HG03045 (cell line): ENCODE measurements at regions not wholly inside any gene's neighbourhood (a gene's known extent, or its start where the extent isn't known, plus 50 kb on each side); places are given as distances from the start of the nearest gene placed in this dataset.
"Not testable (repeated sequence)": the region's sequence is repeated elsewhere in the genome, so short reads cannot be mapped to it uniquely, and the experiment has no call there.

Source experiments
- ATAC-seq: cut with Tn5 transposase; IDR thresholded peaks from one replicate; pipeline ENCODE4 v1.9.1; 2021; ENCODE audit warnings: mild to moderate bottlenecking, moderate library complexity; ENCODE audit not compliant: unreplicated experiment

GRCh38 chrX:19229896-19230295 is 107.6 kb upstream of the ADGRG2 start:
- ATAC-seq, result not testable (repeated sequence)

GRCh38 chrX:19237901-19238300 is 105.8 kb upstream of the PDHA1 start:
- no peak for ATAC-seq

GRCh38 chrX:19243431-19243830 is 100.3 kb upstream of the PDHA1 start:
- no peak for ATAC-seq

GRCh38 chrX:19244921-19245320 is 98.8 kb upstream of the PDHA1 start:
- ATAC-seq, result not testable (repeated sequence)

- no peak for ATAC-seq
Measured at GRCh38 chrX:19245711-19246269, 97.9 kb upstream of the PDHA1 start.

GRCh38 chrX:19256986-19257385 is 86.7 kb upstream of the PDHA1 start:
- ATAC-seq, result no peak

- not testable (repeated sequence) for ATAC-seq
Measured at GRCh38 chrX:19261026-19261425, 82.7 kb upstream of the PDHA1 start.

GRCh38 chrX:19270727-19271126 is 73.0 kb upstream of the PDHA1 start:
- ATAC-seq, result no peak

- ATAC-seq, result no peak
Measured at GRCh38 chrX:19272452-19272851, 71.3 kb upstream of the PDHA1 start.

- no peak for ATAC-seq
Measured at GRCh38 chrX:19280636-19281035, 63.1 kb upstream of the PDHA1 start.

GRCh38 chrX:19281256-19281655 is 62.5 kb upstream of the PDHA1 start:
- ATAC-seq, result no peak

- no peak for ATAC-seq
Measured at GRCh38 chrX:19283597-19284339, 60.0 kb upstream of the PDHA1 start.

GRCh38 chrX:19285857-19286256 is 57.9 kb upstream of the PDHA1 start:
- ATAC-seq, result no peak

- ATAC-seq, result no peak
Measured at GRCh38 chrX:19291086-19291485, 52.6 kb upstream of the PDHA1 start.

- no peak for ATAC-seq
Measured at GRCh38 chrX:19293606-19294325, 50.0 kb upstream of the PDHA1 start.
